ENCODE measurements at regions not wholly inside any gene's neighbourhood (a gene's known extent, or its start where the extent isn't known, plus 50 kb on each side); places are given as distances from the start of the nearest gene placed in this dataset.

GRCh38 chr2:236905976-236906375, 179.7 kb upstream of the COPS8 start (continued):
- TF ChIP-seq, protein P1, sequence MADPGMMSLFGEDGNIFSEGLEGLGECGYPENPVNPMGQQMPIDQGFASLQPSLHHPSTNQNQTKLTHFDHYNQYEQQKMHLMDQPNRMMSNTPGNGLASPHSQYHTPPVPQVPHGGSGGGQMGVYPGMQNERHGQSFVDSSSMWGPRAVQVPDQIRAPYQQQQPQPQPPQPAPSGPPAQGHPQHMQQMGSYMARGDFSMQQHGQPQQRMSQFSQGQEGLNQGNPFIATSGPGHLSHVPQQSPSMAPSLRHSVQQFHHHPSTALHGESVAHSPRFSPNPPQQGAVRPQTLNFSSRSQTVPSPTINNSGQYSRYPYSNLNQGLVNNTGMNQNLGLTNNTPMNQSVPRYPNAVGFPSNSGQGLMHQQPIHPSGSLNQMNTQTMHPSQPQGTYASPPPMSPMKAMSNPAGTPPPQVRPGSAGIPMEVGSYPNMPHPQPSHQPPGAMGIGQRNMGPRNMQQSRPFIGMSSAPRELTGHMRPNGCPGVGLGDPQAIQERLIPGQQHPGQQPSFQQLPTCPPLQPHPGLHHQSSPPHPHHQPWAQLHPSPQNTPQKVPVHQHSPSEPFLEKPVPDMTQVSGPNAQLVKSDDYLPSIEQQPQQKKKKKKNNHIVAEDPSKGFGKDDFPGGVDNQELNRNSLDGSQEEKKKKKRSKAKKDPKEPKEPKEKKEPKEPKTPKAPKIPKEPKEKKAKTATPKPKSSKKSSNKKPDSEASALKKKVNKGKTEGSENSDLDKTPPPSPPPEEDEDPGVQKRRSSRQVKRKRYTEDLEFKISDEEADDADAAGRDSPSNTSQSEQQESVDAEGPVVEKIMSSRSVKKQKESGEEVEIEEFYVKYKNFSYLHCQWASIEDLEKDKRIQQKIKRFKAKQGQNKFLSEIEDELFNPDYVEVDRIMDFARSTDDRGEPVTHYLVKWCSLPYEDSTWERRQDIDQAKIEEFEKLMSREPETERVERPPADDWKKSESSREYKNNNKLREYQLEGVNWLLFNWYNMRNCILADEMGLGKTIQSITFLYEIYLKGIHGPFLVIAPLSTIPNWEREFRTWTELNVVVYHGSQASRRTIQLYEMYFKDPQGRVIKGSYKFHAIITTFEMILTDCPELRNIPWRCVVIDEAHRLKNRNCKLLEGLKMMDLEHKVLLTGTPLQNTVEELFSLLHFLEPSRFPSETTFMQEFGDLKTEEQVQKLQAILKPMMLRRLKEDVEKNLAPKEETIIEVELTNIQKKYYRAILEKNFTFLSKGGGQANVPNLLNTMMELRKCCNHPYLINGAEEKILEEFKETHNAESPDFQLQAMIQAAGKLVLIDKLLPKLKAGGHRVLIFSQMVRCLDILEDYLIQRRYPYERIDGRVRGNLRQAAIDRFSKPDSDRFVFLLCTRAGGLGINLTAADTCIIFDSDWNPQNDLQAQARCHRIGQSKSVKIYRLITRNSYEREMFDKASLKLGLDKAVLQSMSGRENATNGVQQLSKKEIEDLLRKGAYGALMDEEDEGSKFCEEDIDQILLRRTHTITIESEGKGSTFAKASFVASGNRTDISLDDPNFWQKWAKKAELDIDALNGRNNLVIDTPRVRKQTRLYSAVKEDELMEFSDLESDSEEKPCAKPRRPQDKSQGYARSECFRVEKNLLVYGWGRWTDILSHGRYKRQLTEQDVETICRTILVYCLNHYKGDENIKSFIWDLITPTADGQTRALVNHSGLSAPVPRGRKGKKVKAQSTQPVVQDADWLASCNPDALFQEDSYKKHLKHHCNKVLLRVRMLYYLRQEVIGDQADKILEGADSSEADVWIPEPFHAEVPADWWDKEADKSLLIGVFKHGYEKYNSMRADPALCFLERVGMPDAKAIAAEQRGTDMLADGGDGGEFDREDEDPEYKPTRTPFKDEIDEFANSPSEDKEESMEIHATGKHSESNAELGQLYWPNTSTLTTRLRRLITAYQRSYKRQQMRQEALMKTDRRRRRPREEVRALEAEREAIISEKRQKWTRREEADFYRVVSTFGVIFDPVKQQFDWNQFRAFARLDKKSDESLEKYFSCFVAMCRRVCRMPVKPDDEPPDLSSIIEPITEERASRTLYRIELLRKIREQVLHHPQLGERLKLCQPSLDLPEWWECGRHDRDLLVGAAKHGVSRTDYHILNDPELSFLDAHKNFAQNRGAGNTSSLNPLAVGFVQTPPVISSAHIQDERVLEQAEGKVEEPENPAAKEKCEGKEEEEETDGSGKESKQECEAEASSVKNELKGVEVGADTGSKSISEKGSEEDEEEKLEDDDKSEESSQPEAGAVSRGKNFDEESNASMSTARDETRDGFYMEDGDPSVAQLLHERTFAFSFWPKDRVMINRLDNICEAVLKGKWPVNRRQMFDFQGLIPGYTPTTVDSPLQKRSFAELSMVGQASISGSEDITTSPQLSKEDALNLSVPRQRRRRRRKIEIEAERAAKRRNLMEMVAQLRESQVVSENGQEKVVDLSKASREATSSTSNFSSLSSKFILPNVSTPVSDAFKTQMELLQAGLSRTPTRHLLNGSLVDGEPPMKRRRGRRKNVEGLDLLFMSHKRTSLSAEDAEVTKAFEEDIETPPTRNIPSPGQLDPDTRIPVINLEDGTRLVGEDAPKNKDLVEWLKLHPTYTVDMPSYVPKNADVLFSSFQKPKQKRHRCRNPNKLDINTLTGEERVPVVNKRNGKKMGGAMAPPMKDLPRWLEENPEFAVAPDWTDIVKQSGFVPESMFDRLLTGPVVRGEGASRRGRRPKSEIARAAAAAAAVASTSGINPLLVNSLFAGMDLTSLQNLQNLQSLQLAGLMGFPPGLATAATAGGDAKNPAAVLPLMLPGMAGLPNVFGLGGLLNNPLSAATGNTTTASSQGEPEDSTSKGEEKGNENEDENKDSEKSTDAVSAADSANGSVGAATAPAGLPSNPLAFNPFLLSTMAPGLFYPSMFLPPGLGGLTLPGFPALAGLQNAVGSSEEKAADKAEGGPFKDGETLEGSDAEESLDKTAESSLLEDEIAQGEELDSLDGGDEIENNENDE (IDR thresholded peaks at IDR 0.05; ENCODE audit: insufficient replicate concordance, low read length) = no peak
- no peak for TF ChIP-seq MAFK (IDR thresholded peaks at IDR 0.05; ENCODE audit: low read depth, low read length)
- TF ChIP-seq CBX8 (IDR thresholded peaks at IDR 0.05; ENCODE audit: borderline replicate concordance, low read depth, low read length) = no peak
- TF ChIP-seq EZH2 (IDR thresholded peaks at IDR 0.05; ENCODE audit: low read depth, low read length, severe bottlenecking) = no peak
- TF ChIP-seq, protein P2, sequence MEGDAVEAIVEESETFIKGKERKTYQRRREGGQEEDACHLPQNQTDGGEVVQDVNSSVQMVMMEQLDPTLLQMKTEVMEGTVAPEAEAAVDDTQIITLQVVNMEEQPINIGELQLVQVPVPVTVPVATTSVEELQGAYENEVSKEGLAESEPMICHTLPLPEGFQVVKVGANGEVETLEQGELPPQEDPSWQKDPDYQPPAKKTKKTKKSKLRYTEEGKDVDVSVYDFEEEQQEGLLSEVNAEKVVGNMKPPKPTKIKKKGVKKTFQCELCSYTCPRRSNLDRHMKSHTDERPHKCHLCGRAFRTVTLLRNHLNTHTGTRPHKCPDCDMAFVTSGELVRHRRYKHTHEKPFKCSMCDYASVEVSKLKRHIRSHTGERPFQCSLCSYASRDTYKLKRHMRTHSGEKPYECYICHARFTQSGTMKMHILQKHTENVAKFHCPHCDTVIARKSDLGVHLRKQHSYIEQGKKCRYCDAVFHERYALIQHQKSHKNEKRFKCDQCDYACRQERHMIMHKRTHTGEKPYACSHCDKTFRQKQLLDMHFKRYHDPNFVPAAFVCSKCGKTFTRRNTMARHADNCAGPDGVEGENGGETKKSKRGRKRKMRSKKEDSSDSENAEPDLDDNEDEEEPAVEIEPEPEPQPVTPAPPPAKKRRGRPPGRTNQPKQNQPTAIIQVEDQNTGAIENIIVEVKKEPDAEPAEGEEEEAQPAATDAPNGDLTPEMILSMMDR (IDR thresholded peaks at IDR 0.05; ENCODE audit: control extremely low read depth in 1 of 3, insufficient read depth in 1 of 3, low read depth in 1 of 3, low read length in 3 of 3) = no peak
- TF ChIP-seq SRF (IDR thresholded peaks at IDR 0.05; ENCODE audit: low read depth, low read length) = no peak
- no peak for TF ChIP-seq CEBPB (IDR thresholded peaks at IDR 0.05; ENCODE audit: low read depth, low read length)
- TF ChIP-seq YY1 (IDR thresholded peaks at IDR 0.05; ENCODE audit: low read depth, low read length) = no peak
- TF ChIP-seq GTF2F1 (IDR thresholded peaks at IDR 0.05; ENCODE audit: borderline replicate concordance, low read depth, low read length) = no peak
- TF ChIP-seq RBBP5 (IDR thresholded peaks at IDR 0.05; ENCODE audit: borderline replicate concordance, low read depth, low read length) = no peak

Measured in H1 (cell line).